Colonic mucosa (tissue), 4 donors: ENCODE measurements at regions not wholly inside any gene's neighbourhood (a gene's known extent, or its start where the extent isn't known, plus 50 kb on each side); places are given as distances from the start of the nearest gene placed in this dataset.

Source experiments
- DNase-seq: peaks from one replicate; pipeline ENCODE4 v3.0.0-alpha.2; 2020
- H3K27ac ChIP-seq: fragments of 200-600 bp; one replicate; pipeline ENCODE4 v1.8.0; 2021
- H3K27me3 ChIP-seq: fragments of 200-600 bp; one replicate; pipeline ENCODE4 v1.8.0; 2021
- H3K36me3 ChIP-seq: fragments of 200-600 bp; one replicate; pipeline ENCODE4 v1.8.0; 2021
- H3K4me1 ChIP-seq: fragments of 200-600 bp; one replicate; pipeline ENCODE4 v1.8.0; 2021; ENCODE audit warnings: mild to moderate bottlenecking
- H3K4me3 ChIP-seq: fragments of 200-600 bp; one replicate; pipeline ENCODE4 v1.8.0; 2021
- H3K9ac ChIP-seq, 2 donors: one replicate each; pipeline ENCODE4 v1.7.0; 2013; ENCODE audit warnings: control low read depth in 2 of 2, low read depth in 2 of 2, low read length in 2 of 2
- H3K9me3 ChIP-seq: fragments of 200-600 bp; one replicate; pipeline ENCODE4 v1.8.0; 2021
- intact Hi-C: fragments of 100-400 bp; cut with DNase I; formaldehyde crosslinking; loops from one replicate; pipeline ENCODE4 v1.14.1; 2022
- TF ChIP-seq, protein P1 (sequence below): fragments of 200-600 bp; IDR thresholded peaks from one replicate; pipeline ENCODE4 v1.8.0; 2022; ENCODE audit warnings: antibody characterized with exemption, mild to moderate bottlenecking
- donor health status: healthy.
- donor health status: DM: no; HTN: no; CAD: no.
- donor health status: DM: no; HTN: no; CAD: no.

DNA sequence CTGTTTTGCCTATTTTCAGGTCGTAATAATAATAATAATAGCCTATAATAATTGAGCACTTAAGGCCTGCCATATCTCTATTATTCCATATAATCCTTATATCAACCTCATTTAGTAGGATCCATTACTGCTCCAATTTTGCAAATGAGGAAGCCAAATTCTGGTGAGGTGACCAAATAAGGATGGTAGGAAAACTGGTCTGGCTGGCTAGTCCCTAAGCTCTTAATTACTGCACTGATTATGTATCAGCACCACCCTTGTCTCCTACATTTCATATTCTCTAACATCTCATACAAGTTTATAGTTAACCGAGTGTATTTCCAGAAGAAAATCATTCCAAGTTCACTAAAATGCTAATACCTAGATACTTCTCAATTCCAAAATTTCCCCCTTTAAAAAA is 166.5 kb upstream of the RGMB start:
- intact Hi-C loops, result no loop called here
- H3K9me3 ChIP-seq, result no peaks in the 10 kb centered on the region
- TF ChIP-seq, protein P1, sequence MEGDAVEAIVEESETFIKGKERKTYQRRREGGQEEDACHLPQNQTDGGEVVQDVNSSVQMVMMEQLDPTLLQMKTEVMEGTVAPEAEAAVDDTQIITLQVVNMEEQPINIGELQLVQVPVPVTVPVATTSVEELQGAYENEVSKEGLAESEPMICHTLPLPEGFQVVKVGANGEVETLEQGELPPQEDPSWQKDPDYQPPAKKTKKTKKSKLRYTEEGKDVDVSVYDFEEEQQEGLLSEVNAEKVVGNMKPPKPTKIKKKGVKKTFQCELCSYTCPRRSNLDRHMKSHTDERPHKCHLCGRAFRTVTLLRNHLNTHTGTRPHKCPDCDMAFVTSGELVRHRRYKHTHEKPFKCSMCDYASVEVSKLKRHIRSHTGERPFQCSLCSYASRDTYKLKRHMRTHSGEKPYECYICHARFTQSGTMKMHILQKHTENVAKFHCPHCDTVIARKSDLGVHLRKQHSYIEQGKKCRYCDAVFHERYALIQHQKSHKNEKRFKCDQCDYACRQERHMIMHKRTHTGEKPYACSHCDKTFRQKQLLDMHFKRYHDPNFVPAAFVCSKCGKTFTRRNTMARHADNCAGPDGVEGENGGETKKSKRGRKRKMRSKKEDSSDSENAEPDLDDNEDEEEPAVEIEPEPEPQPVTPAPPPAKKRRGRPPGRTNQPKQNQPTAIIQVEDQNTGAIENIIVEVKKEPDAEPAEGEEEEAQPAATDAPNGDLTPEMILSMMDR, result no peak
- H3K27ac ChIP-seq, result no peak overlapping the region
- H3K4me1 ChIP-seq, result no peaks in the 10 kb centered on the region
- DNase-seq, result no peak
- H3K4me3 ChIP-seq, result no peak overlapping the region
- H3K27me3 ChIP-seq, result no peaks in the 10 kb centered on the region
- no peaks in the 10 kb centered on the region for H3K36me3 ChIP-seq
- H3K9ac ChIP-seq, result no peak overlapping the region

DNA sequence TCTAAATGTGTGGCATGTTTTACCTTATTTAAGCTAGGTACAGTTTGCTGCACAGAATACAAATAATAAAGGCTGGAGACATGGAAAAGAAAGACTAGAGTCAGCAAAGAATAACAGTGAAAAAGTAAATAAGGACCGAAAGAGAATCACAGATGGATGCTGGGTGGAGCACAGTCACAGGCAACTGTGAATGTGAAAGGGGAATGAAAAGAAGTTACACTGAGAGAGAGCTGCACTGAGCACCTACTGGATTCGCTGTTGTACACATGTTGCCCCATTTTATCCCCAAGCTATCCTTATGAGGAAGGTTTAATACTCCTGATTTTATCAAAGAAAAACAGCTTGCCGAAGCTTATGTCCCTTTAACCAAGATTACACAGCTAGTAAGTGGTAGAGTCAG is 165.4 kb upstream of the RGMB start:
- intact Hi-C loops, result no loop called here

DNA sequence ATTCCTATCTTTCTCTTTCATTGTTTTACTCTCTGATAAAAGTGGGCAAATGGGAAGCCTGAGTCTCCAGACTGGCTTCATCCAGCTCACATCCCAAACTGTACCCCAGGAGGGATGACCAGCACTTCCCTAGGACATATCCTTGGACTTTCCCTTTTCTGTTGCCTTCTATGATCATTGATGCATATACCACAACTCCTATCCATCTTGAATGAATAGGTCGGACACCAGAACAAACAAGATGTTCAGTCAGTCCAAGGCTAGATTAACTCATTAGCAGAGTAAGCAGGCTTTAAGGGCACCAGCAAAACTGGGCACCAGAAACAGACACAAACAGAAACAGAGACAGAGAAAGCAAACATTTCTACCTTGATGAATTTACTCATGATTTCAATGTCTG is 159.1 kb upstream of the RGMB start:
- TF ChIP-seq, protein P1, result no peak
- Histone ChIP-seq H3K4me1 (no peaks in the 10 kb centered on the region), H3K36me3 (no peaks in the 10 kb centered on the region), H3K9ac (no peak overlapping the region), H3K4me3 (no peak overlapping the region), H3K9me3 (no peaks in the 10 kb centered on the region), H3K27ac (no peak overlapping the region), H3K27me3 (no peaks in the 10 kb centered on the region)
- DNase-seq, result no peak
- intact Hi-C loops, result no loop called here

More for the DNA sequence above, 165.4 kb upstream of the RGMB start:
- Histone ChIP-seq H3K27me3 (no peaks in the 10 kb centered on the region), H3K9ac (no peak overlapping the region), H3K9me3 (no peaks in the 10 kb centered on the region), H3K4me3 (no peak overlapping the region), H3K36me3 (no peaks in the 10 kb centered on the region), H3K4me1 (no peaks in the 10 kb centered on the region), H3K27ac (no peak overlapping the region)
- no peak for DNase-seq
- TF ChIP-seq, protein P1, result no peak

DNA sequence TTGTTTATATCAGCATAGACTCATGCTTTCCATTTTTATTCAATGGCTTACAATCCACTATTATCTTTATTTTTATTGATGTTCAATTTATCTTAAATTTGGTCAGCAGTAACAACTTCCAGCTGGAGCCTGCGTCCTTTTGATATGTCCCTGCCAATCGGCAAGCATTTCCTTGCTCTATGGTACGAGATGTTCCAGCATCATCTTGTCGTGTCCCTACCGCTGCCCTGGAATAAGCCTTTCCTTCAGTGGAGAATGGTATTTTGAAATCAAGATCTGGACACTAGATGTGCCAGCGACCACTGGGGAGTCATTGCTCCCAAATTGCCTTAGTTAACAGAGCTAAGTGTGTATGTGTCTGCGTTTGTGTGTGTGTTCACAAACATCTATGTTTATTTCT is 151.6 kb upstream of the RGMB start:
- TF ChIP-seq, protein P1, result no peak
- H3K36me3 ChIP-seq, result no peaks in the 10 kb centered on the region
- no peak for DNase-seq
- no peak overlapping the region for H3K9ac ChIP-seq
- no peaks in the 10 kb centered on the region for H3K27me3 ChIP-seq
- H3K4me1 ChIP-seq, result no peaks in the 10 kb centered on the region
- H3K9me3 ChIP-seq, result no peaks in the 10 kb centered on the region
- no peak overlapping the region for H3K27ac ChIP-seq
- H3K4me3 ChIP-seq, result no peak overlapping the region
- intact Hi-C loops, result no loop called here

DNA sequence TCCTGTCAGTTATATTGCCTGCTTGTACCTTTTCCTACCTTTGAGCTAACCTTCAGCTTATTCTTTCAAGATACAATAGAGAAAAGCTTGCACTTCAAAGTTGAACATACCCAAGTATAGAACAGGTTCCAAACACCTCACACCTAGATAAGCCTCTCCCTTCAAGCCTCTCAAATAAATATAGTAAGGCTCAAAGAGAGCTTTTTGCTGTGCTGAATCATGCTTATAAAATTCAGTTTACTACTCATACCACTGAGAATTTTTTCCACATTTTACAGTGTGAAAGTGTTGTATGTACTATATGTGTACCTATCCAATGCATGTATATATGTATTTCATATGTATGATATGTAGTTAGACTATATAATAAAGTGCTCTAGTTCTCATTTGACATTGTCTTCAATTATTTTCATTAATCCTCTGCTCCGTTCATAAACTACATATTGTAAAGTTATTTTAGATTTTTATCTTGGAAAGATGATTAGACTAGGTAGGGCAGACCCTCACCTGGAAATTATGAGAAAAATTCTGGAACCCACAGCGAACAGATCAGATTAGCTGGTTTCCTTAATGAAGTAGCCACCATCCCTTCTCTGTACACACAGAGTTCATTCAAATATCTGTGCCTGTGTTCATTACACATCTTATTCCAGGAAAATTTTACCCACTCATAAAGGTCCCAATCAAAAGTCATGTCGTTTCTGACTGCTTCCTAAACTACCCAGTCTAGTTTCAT is 149.2 kb upstream of the RGMB start:
- Histone ChIP-seq H3K27ac (no peak overlapping the region), H3K9ac (no peak overlapping the region), H3K27me3 (no peaks in the 10 kb centered on the region), H3K36me3 (no peaks in the 10 kb centered on the region), H3K4me3 (no peak overlapping the region), H3K4me1 (no peaks in the 10 kb centered on the region), H3K9me3 (no peaks in the 10 kb centered on the region)
- TF ChIP-seq, protein P1, result no peak
- no peak for DNase-seq
- intact Hi-C loops, result no loop called here
